Neural crest cell (in vitro differentiated cells): ENCODE measurements at regions not wholly inside any gene's neighbourhood (a gene's known extent, or its start where the extent isn't known, plus 50 kb on each side); places are given as distances from the start of the nearest gene placed in this dataset.

Source experiments
- DNase-seq: peaks from one replicate; pipeline ENCODE4 v3.0.0; 2021; ENCODE audit warnings: low read depth, mixed read lengths, low spot score
- H3K27ac Mint-ChIP-seq: one replicate; pipeline ENCODE4 v1.8.0; 2021; ENCODE audit warnings: mild to moderate bottlenecking, mixed read lengths; ENCODE audit not compliant: unreplicated experiment
- H3K27me3 Mint-ChIP-seq: 2 replicates; pipeline ENCODE4 v1.8.0; 2021; ENCODE audit warnings: low read depth, mild to moderate bottlenecking, mixed read lengths
- H3K36me3 Mint-ChIP-seq: 2 replicates; pipeline ENCODE4 v1.8.0; 2021; ENCODE audit warnings: low read depth, mild to moderate bottlenecking, mixed read lengths
- H3K4me1 Mint-ChIP-seq: 2 replicates; pipeline ENCODE4 v1.8.0; 2021; ENCODE audit warnings: mixed read lengths
- H3K4me3 Mint-ChIP-seq: one replicate; pipeline ENCODE4 v1.8.0; 2021; ENCODE audit warnings: mild to moderate bottlenecking, mixed read lengths
- H3K9me3 Mint-ChIP-seq: 2 replicates; pipeline ENCODE4 v1.8.0; 2021; ENCODE audit warnings: mixed read lengths
- TF ChIP-seq, protein P1 (sequence below): fragments of 200-600 bp; sonication (generic); conservative IDR thresholded peaks from 2 replicates; pipeline ENCODE4 v1.5.0; 2021; ENCODE audit warnings: antibody characterized with exemption, mild to moderate bottlenecking

DNA sequence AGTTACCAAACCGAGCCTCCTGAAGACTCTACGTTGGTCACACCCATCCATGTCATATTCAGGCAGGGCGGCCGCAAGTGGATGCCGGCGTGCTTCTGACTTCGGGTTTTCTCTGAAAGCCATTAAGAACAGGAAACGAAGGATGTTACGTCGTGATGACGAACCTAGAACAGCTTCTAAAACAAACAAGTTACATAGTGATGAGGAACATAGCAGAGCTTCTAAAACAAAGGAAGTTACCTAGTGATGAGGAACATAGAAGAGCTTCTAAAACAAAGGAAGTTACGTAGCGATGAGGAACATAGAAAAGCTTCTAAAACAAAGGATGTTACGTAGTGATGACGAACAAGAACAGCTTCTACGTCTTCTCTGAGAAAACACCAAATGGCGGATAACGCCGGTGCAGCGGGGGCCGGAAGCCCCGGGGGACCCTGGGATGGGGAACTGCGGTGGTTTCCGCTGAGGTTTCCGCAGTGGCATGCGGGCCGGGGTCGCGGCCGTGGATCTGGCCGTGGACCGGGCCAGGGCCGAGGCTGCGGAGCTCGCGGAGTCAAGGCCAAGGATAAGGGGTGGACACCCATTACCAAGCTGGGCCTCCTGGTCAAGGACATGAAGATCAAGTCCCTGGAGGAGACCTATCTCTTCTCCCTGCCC, 141.1 kb downstream of the SOCS6 start:
- H3K9me3 Mint-ChIP-seq, result no peaks in the 10 kb centered on the region

DNA sequence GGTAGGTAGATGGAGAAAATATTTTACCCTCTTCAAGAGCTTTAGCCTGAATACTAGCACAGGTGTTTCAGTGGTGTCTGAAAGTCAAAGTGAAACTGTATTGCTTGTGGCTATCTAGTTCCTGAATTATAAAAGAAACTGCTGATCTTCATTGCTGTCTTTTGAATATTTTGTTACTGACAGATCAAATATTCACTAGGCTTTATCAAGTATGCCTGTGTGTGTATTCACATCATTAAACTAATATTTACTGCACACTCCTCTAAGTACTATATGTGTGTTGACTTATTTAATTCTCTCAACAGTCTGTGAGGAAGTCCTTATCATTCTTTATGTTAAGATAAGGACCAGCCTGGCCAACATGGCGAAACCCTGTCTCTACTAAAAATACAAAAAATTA, 139.6 kb downstream of the SOCS6 start:
- Mint-ChIP-seq H3K4me1 (no peaks in the 10 kb centered on the region), H3K4me3 (no peak overlapping the region), H3K9me3 (no peaks in the 10 kb centered on the region), H3K27me3 (no peaks in the 10 kb centered on the region), H3K27ac (no peak overlapping the region), H3K36me3 (no peaks in the 10 kb centered on the region)
- TF ChIP-seq, protein P1, sequence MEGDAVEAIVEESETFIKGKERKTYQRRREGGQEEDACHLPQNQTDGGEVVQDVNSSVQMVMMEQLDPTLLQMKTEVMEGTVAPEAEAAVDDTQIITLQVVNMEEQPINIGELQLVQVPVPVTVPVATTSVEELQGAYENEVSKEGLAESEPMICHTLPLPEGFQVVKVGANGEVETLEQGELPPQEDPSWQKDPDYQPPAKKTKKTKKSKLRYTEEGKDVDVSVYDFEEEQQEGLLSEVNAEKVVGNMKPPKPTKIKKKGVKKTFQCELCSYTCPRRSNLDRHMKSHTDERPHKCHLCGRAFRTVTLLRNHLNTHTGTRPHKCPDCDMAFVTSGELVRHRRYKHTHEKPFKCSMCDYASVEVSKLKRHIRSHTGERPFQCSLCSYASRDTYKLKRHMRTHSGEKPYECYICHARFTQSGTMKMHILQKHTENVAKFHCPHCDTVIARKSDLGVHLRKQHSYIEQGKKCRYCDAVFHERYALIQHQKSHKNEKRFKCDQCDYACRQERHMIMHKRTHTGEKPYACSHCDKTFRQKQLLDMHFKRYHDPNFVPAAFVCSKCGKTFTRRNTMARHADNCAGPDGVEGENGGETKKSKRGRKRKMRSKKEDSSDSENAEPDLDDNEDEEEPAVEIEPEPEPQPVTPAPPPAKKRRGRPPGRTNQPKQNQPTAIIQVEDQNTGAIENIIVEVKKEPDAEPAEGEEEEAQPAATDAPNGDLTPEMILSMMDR, result no peak
- DNase-seq, result no peak

More for the DNA sequence above, 141.1 kb downstream of the SOCS6 start:
- Mint-ChIP-seq H3K27ac (no peak overlapping the region), H3K27me3 (no peaks in the 10 kb centered on the region), H3K36me3 (no peaks in the 10 kb centered on the region), H3K4me3 (no peak overlapping the region), H3K4me1 (no peaks in the 10 kb centered on the region)
- TF ChIP-seq, protein P1, result no peak
- no peak for DNase-seq

DNA sequence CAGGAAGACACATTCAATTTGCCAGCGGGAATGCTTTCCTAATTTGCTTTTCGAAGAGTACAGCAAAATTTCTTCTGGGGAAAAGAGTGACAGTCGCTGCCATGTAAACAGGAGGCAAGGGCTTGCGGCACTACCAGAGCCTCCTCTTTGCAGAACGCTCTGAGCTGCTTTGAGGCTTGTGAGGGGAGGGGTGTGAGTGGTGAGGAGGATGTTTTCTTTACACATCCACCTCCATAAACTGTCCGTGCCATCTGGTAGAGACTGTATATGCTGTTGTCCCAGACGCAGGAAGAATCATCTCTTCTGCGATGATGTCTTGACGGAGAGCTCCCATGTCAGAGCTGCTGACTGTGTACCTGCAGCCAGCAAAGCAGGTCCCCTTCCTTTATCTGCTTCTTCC, 138.0 kb downstream of the SOCS6 start:
- no peak for DNase-seq
- H3K4me1 Mint-ChIP-seq, result peaks cover 5% of the 10 kb centered on the region
- no peaks in the 10 kb centered on the region for H3K9me3 Mint-ChIP-seq
- no peak overlapping the region for H3K4me3 Mint-ChIP-seq
- H3K36me3 Mint-ChIP-seq, result no peaks in the 10 kb centered on the region
- no peak overlapping the region for H3K27ac Mint-ChIP-seq
- TF ChIP-seq, protein P1, result no peak
- no peaks in the 10 kb centered on the region for H3K27me3 Mint-ChIP-seq

DNA sequence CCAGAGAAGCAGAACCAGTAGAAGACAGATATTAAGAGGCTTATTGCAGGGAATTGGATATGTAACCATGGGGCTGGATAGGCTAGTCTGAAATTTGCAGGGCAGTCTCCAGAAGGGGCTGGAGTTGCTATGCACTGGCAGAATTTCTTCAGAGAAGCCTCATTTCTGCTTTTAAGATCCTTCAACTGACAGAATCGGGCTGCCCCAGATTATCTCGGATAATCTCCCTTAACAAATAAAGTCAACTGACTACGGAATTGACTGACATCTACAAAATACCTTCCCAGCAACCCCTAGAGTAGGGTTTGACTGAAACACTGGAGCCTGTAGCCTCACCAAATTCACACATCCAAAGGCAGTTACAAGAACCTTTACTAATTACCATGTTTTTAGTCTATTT, 136.4 kb downstream of the SOCS6 start:
- H3K36me3 Mint-ChIP-seq, result no peaks in the 10 kb centered on the region
- peaks cover 7% of the 10 kb centered on the region for H3K4me1 Mint-ChIP-seq
- TF ChIP-seq, protein P1, result no peak
- H3K9me3 Mint-ChIP-seq, result no peaks in the 10 kb centered on the region
- H3K27ac Mint-ChIP-seq, result no peak overlapping the region
- H3K4me3 Mint-ChIP-seq, result no peak overlapping the region
- no peak for DNase-seq
- H3K27me3 Mint-ChIP-seq, result no peaks in the 10 kb centered on the region

DNA sequence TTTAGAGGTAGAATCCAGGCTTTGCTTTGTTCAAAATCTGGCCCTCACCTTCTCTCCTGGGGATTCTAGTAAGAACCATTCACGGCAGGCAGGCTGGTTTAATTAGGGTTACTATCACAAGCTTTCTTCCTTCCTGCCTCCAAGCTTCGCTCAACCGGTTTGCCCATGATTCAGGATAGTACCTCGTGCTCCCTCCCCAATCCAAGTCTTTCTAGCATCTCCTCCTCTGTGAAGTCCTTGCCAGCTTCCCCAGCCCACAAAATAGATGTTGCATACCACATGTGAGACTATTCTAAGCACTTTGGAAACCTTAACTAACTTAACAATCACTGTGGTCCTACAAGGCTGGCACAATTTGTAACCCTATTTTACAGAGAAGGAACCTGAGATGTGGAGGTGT, 135.1 kb downstream of the SOCS6 start:
- Mint-ChIP-seq H3K4me1 (peaks cover 7% of the 10 kb centered on the region), H3K9me3 (no peaks in the 10 kb centered on the region), H3K4me3 (no peak overlapping the region), H3K27ac (no peak overlapping the region), H3K36me3 (no peaks in the 10 kb centered on the region), H3K27me3 (no peaks in the 10 kb centered on the region)
- TF ChIP-seq, protein P1, result no peak
- DNase-seq, result no peak
